ENCODE measurements at regions not wholly inside any gene's neighbourhood (a gene's known extent, or its start where the extent isn't known, plus 50 kb on each side); places are given as distances from the start of the nearest gene placed in this dataset.

GRCh38 chr21:35855484-35855883 lies 204.8 kb downstream of the SETD4 start:
- H3K27me3 Mint-ChIP-seq (ENCODE audit: unreplicated experiment): peaks cover 2% of the 10 kb centered on the region
- no peak for DNase-seq
- H3K36me3 Mint-ChIP-seq (ENCODE audit: unreplicated experiment): no peaks in the 10 kb centered on the region
- TF ChIP-seq CTCF (IDR thresholded peaks at IDR 0.05; ENCODE audit: partially characterized antibody, unreplicated experiment): no peak
- no peak overlapping the region for H3K4me3 Mint-ChIP-seq (ENCODE audit: unreplicated experiment)
- H3K4me1 Mint-ChIP-seq (ENCODE audit: low read depth, unreplicated experiment): peaks cover 8% of the 10 kb centered on the region
- no peak overlapping the region for H3K27ac Mint-ChIP-seq (ENCODE audit: unreplicated experiment)
- H3K9me3 Mint-ChIP-seq (ENCODE audit: unreplicated experiment): peaks cover 9% of the 10 kb centered on the region

GRCh38 chr21:35854281-35854680 lies 206.0 kb downstream of the SETD4 start:
- peaks cover 9% of the 10 kb centered on the region for H3K9me3 Mint-ChIP-seq (ENCODE audit: unreplicated experiment)
- H3K27me3 Mint-ChIP-seq (ENCODE audit: unreplicated experiment): peaks cover 2% of the 10 kb centered on the region
- no peak overlapping the region for H3K27ac Mint-ChIP-seq (ENCODE audit: unreplicated experiment)
- no peaks in the 10 kb centered on the region for H3K36me3 Mint-ChIP-seq (ENCODE audit: unreplicated experiment)
- H3K4me3 Mint-ChIP-seq (ENCODE audit: unreplicated experiment): no peak overlapping the region
- no peak for TF ChIP-seq CTCF (IDR thresholded peaks at IDR 0.05; ENCODE audit: partially characterized antibody, unreplicated experiment)
- DNase-seq: no peak
- H3K4me1 Mint-ChIP-seq (ENCODE audit: low read depth, unreplicated experiment): peaks cover 8% of the 10 kb centered on the region

- Mint-ChIP-seq H3K36me3 (ENCODE audit: unreplicated experiment) (no peaks in the 10 kb centered on the region), H3K27ac (ENCODE audit: unreplicated experiment) (no peak overlapping the region)
Measured at GRCh38 chr21:35853321-35854239, 206.7 kb downstream of the SETD4 start.

GRCh38 chr21:35852820-35853219 lies 207.5 kb downstream of the SETD4 start:
- DNase-seq: no peak

More at GRCh38 chr21:35853321-35854239, 206.7 kb downstream of the SETD4 start:
- DNase-seq: no peak
- Mint-ChIP-seq H3K4me1 (ENCODE audit: low read depth, unreplicated experiment) (peaks cover 3% of the 10 kb centered on the region), H3K9me3 (ENCODE audit: unreplicated experiment) (peaks cover 4% of the 10 kb centered on the region), H3K4me3 (ENCODE audit: unreplicated experiment) (no peak overlapping the region), H3K27me3 (ENCODE audit: unreplicated experiment) (peaks cover 2% of the 10 kb centered on the region)
- TF ChIP-seq CTCF (IDR thresholded peaks at IDR 0.05; ENCODE audit: partially characterized antibody, unreplicated experiment): no peak

More at GRCh38 chr21:35852820-35853219, 207.5 kb downstream of the SETD4 start:
- no peaks in the 10 kb centered on the region for H3K36me3 Mint-ChIP-seq (ENCODE audit: unreplicated experiment)
- H3K9me3 Mint-ChIP-seq (ENCODE audit: unreplicated experiment): peaks cover 3% of the 10 kb centered on the region
- no peak overlapping the region for H3K27ac Mint-ChIP-seq (ENCODE audit: unreplicated experiment)
- TF ChIP-seq CTCF (IDR thresholded peaks at IDR 0.05; ENCODE audit: partially characterized antibody, unreplicated experiment): no peak
- peaks cover 2% of the 10 kb centered on the region for H3K27me3 Mint-ChIP-seq (ENCODE audit: unreplicated experiment)
- H3K4me3 Mint-ChIP-seq (ENCODE audit: unreplicated experiment): no peak overlapping the region
- H3K4me1 Mint-ChIP-seq (ENCODE audit: low read depth, unreplicated experiment): no peaks in the 10 kb centered on the region
